ENCODE measurements at regions not wholly inside any gene's neighbourhood (a gene's known extent, or its start where the extent isn't known, plus 50 kb on each side); places are given as distances from the start of the nearest gene placed in this dataset.

DNA sequence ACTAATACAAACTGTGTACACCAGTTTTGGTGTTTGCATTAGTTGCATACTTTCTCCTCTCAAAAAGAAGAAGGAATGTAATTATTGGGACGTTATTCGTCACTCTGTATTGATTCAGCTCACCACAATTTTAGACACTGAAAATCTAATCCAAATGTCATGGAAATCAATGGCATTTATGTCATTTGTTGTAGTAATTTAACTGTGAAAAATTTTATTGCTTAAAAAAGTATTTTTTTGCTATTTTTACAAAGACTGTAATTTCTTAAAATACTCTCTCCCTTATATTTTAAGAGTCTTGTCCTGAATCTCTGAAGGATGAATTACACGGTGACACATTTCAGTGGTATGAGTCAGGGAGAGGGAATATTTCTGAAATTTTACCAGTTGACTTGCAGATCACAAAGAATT, 2117.6 kb downstream of the PCDH9 start:
- CTCF ChIA-PET = no interaction called here
- POLR2A ChIA-PET = no interaction called here
- Mint-ChIP-seq H3K27me3 (ENCODE audit: low read depth) (no peaks in the 10 kb centered on the region), H3K27ac (no peak overlapping the region), H3K4me1 (no peaks in the 10 kb centered on the region), H3K9me3 (peaks cover 17% of the 10 kb centered on the region), H3K4me3 (no peak overlapping the region), H3K36me3 (0 out of 2 replicates have a peak, but pooled peaks cover 2% of the 10 kb centered on the region)
- no peak for DNase-seq (ENCODE audit: low spot score)
- ATAC-seq = no peak
- no peak for TF ChIP-seq ZBTB43 (CRISPR knock-in tag; IDR thresholded peaks at IDR 0.05)
- TF ChIP-seq, protein P1, sequence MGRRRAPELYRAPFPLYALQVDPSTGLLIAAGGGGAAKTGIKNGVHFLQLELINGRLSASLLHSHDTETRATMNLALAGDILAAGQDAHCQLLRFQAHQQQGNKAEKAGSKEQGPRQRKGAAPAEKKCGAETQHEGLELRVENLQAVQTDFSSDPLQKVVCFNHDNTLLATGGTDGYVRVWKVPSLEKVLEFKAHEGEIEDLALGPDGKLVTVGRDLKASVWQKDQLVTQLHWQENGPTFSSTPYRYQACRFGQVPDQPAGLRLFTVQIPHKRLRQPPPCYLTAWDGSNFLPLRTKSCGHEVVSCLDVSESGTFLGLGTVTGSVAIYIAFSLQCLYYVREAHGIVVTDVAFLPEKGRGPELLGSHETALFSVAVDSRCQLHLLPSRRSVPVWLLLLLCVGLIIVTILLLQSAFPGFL (CRISPR knock-in tag; IDR thresholded peaks at IDR 0.05; ENCODE audit: borderline replicate concordance) = no peak
- TF ChIP-seq, protein P2, sequence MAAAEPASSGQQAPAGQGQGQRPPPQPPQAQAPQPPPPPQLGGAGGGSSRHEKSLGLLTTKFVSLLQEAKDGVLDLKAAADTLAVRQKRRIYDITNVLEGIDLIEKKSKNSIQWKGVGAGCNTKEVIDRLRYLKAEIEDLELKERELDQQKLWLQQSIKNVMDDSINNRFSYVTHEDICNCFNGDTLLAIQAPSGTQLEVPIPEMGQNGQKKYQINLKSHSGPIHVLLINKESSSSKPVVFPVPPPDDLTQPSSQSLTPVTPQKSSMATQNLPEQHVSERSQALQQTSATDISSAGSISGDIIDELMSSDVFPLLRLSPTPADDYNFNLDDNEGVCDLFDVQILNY (CRISPR knock-in tag; IDR thresholded peaks at IDR 0.05) = no peak
- no peak for TF ChIP-seq NFATC4 (CRISPR knock-in tag; IDR thresholded peaks at IDR 0.05)
- TF ChIP-seq RORB (CRISPR knock-in tag; IDR thresholded peaks at IDR 0.05) = no peak

GRCh38 chr13:65112123-65112522, 2118.0 kb downstream of the PCDH9 start:
- Mint-ChIP-seq H3K4me3 (no peak overlapping the region), H3K36me3 (0 out of 2 replicates have a peak, but pooled peaks cover 2% of the 10 kb centered on the region), H3K4me1 (no peaks in the 10 kb centered on the region), H3K9me3 (peaks cover 19% of the 10 kb centered on the region), H3K27me3 (ENCODE audit: low read depth) (no peaks in the 10 kb centered on the region), H3K27ac (no peak overlapping the region)
- DNase-seq (ENCODE audit: low spot score) (no peak), ATAC-seq (no peak)
- ChIA-PET CTCF (no interaction called here), POLR2A (no interaction called here)
- TF ChIP-seq, protein P3, sequence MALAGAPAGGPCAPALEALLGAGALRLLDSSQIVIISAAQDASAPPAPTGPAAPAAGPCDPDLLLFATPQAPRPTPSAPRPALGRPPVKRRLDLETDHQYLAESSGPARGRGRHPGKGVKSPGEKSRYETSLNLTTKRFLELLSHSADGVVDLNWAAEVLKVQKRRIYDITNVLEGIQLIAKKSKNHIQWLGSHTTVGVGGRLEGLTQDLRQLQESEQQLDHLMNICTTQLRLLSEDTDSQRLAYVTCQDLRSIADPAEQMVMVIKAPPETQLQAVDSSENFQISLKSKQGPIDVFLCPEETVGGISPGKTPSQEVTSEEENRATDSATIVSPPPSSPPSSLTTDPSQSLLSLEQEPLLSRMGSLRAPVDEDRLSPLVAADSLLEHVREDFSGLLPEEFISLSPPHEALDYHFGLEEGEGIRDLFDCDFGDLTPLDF (CRISPR knock-in tag; IDR thresholded peaks at IDR 0.05) = no peak
- TF ChIP-seq RELA (CRISPR knock-in tag; IDR thresholded peaks at IDR 0.05; ENCODE audit: borderline replicate concordance) = no peak
- TF ChIP-seq, protein P4, sequence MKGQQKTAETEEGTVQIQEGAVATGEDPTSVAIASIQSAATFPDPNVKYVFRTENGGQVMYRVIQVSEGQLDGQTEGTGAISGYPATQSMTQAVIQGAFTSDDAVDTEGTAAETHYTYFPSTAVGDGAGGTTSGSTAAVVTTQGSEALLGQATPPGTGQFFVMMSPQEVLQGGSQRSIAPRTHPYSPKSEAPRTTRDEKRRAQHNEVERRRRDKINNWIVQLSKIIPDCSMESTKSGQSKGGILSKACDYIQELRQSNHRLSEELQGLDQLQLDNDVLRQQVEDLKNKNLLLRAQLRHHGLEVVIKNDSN (CRISPR knock-in tag; IDR thresholded peaks at IDR 0.05) = no peak
- TF ChIP-seq SP1 (CRISPR knock-in tag; conservative IDR thresholded peaks at IDR 0.05) = no peak
- no peak for TF ChIP-seq ZNF396 (CRISPR knock-in tag; IDR thresholded peaks at IDR 0.05; ENCODE audit: borderline replicate concordance)
- TF ChIP-seq, protein P5, sequence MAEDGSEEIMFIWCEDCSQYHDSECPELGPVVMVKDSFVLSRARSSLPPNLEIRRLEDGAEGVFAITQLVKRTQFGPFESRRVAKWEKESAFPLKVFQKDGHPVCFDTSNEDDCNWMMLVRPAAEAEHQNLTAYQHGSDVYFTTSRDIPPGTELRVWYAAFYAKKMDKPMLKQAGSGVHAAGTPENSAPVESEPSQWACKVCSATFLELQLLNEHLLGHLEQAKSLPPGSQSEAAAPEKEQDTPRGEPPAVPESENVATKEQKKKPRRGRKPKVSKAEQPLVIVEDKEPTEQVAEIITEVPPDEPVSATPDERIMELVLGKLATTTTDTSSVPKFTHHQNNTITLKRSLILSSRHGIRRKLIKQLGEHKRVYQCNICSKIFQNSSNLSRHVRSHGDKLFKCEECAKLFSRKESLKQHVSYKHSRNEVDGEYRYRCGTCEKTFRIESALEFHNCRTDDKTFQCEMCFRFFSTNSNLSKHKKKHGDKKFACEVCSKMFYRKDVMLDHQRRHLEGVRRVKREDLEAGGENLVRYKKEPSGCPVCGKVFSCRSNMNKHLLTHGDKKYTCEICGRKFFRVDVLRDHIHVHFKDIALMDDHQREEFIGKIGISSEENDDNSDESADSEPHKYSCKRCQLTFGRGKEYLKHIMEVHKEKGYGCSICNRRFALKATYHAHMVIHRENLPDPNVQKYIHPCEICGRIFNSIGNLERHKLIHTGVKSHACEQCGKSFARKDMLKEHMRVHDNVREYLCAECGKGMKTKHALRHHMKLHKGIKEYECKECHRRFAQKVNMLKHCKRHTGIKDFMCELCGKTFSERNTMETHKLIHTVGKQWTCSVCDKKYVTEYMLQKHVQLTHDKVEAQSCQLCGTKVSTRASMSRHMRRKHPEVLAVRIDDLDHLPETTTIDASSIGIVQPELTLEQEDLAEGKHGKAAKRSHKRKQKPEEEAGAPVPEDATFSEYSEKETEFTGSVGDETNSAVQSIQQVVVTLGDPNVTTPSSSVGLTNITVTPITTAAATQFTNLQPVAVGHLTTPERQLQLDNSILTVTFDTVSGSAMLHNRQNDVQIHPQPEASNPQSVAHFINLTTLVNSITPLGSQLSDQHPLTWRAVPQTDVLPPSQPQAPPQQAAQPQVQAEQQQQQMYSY (CRISPR knock-in tag; IDR thresholded peaks at IDR 0.05) = no peak
- TF ChIP-seq, protein P6, sequence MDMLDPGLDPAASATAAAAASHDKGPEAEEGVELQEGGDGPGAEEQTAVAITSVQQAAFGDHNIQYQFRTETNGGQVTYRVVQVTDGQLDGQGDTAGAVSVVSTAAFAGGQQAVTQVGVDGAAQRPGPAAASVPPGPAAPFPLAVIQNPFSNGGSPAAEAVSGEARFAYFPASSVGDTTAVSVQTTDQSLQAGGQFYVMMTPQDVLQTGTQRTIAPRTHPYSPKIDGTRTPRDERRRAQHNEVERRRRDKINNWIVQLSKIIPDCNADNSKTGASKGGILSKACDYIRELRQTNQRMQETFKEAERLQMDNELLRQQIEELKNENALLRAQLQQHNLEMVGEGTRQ (CRISPR knock-in tag; IDR thresholded peaks at IDR 0.05) = no peak
- TF ChIP-seq KAT7 (CRISPR knock-in tag; IDR thresholded peaks at IDR 0.05; ENCODE audit: borderline replicate concordance) = no peak
- TF ChIP-seq ESRRA (CRISPR knock-in tag; IDR thresholded peaks at IDR 0.05; ENCODE audit: borderline replicate concordance) = no peak
- TF ChIP-seq ZNF263 (CRISPR knock-in tag; IDR thresholded peaks at IDR 0.05; ENCODE audit: low read depth) = no peak
- TF ChIP-seq ZSCAN18 (CRISPR knock-in tag; IDR thresholded peaks at IDR 0.05) = no peak
- no peak for TF ChIP-seq ARID4B (CRISPR knock-in tag; IDR thresholded peaks at IDR 0.05; ENCODE audit: borderline replicate concordance)
